ENCODE measurements at regions not wholly inside any gene's neighbourhood (a gene's known extent, or its start where the extent isn't known, plus 50 kb on each side); places are given as distances from the start of the nearest gene placed in this dataset.
"Not testable (repeated sequence)": the region's sequence is repeated elsewhere in the genome, so short reads cannot be mapped to it uniquely, and the experiment has no call there.

DNA sequence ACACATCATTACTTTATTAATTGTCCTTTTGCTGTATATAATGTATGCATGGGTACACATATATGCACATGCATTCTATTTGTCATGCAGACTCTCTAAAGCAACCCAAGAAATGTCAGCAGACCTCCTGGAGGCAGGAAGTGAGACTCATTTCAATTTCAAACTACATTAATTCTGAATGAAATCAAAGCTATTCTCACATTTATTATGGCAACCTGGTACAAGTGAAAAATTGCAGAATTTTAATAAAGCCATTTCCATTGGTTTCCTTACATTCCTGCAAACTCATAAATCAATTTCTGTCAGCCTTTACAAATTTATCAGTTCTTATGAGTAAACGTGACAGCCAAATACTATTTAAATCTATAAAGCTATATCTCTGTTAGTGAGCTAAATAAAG is 430.4 kb upstream of the NUDT12 start:
- DNase-seq (ENCODE audit: low read depth in 2 of 3, low spot score in 2 of 3), result no peak

DNA sequence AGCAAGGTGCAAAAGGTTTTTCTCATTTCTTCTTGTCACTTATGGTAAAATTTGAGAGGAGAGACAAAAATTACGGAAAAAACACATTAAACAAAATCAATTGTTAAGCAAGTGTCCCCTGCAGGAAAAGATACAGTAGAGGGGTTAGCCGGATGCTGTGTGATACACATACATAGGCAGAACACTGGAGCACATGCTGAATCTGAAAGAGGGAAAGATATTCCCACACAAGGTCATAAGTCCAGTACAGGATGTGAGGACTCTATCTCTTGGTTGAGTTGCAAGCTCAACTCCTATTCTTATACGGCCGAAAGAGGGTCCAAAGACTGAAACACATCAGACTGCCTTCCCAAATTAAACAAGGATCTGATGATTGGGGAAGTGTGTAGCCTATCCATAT is 427.5 kb upstream of the NUDT12 start:
- DNase-seq (ENCODE audit: low read depth in 2 of 3, low spot score in 2 of 3), result no peak

DNA sequence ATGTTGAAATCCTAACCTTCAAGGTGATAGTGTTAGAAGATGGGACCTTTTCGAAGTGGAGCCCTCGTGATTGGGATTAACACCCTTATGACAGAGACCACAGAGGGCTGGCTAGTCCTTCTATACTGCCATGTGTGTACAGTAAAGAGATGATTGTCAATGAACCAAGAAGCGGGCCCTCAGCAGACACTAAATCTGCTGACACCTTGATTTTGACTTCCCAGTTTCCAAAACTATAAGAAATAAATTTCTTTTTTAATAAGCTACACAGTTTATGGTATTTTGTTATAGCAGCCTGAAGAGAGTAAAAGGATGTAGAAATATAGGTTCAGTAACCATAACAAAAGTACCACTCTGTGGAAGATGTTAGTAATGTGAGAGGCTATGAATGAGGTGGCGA is 419.0 kb upstream of the NUDT12 start:
- DNase-seq (ENCODE audit: low read depth in 2 of 3, low spot score in 2 of 3), result no peak

DNA sequence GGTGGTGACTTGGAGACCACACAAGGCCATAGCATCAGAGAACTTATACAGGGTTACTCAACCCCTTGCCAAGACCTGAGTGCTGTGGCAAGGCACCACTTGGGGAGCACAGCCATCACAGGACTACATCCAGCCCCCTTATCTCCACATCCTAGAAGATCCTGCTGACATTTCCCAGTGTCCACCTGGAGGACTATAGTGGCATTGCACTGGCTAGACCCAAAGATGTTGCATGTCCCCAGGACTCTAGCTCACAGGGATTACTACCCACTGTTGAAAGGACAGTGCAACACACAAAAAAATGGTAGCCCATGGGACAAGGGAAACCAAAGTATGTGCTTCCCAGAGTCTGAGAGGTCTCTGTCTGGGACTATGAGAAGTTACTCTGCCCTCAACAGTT is 411.1 kb upstream of the NUDT12 start:
- no peak for DNase-seq (ENCODE audit: low read depth in 2 of 3, low spot score in 2 of 3)

DNA sequence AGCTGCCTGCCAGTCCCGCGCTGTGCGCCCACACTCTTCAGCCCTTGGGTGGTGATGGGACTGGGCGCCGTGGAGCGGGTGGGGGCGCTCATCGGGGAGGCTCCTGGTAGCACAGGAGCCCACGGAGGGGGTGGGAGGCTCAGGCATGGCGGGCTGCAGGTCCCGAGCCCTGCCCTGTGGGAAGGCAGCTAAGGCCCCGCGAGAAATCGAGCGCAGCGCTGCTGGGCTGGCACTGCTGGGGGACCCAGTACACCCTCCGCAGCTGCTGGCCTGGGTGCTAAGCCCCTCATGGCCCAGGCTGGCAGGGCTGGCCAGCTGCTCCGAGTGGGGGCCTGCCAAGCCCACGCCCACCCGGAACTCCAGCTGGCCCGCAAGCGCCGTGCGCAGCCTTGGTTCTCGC is 403.7 kb upstream of the NUDT12 start:
- not testable (repeated sequence) for DNase-seq (ENCODE audit: low read depth in 2 of 3, low spot score in 2 of 3)

DNA sequence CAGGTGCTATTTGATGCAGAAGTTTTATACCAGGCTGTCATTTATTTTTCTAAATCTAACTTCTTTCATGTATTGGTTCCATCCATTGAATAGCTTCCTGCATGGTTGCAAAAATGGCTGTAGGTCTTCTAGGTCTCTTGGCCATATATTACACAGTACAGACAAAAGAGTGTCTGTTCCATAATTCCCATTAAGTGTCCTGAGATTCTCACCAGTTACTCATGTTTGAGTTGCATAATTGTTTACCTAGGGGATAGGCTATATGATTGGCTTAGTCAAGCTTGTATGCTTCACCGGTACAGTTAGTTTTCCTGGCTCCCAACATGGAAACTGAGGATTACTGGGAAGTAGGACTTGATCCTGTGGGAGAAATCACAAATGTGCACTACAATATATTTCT is 399.4 kb upstream of the NUDT12 start:
- no peak for DNase-seq (ENCODE audit: low read depth in 2 of 3, low spot score in 2 of 3)

DNA sequence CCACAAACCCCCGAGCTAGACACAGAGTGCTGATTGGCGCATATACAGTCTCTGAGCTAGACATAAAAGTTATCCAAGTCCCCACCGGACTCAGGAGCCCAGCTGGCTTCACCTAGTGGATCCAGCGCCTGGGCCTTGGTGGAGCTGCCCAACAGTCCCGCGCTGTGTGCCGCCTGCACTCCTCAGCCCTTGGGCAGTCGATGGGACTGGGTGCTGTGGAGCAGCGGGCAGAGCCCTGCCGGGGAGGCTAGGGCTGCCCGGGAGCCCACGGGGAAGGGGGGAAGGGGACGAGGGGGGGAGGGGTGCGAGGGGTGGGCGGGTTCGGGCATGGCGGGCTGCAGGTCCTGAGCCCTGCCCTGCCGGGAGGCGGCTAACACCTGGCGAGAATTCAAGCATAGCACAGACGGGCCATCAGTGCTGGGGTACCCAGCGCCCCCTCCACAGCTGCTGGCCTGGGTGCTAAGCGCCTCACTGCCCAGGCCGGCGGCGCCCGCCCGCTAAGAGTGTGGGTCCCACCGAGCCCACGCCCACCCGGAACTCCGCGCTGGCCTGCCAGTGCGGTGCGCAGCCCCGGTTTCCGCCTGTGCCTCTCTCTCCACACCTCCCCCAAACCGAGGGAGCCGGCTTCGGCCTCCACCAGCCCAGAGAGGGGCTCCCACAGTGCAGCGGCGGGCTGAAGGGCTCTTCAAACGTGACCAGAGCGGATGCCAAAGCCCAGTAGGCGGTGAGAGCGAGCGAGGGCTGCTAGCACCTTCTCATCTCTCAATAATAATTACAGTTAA is 391.2 kb upstream of the NUDT12 start:
- no peak for DNase-seq (ENCODE audit: low read depth in 2 of 3, low spot score in 2 of 3)

DNA sequence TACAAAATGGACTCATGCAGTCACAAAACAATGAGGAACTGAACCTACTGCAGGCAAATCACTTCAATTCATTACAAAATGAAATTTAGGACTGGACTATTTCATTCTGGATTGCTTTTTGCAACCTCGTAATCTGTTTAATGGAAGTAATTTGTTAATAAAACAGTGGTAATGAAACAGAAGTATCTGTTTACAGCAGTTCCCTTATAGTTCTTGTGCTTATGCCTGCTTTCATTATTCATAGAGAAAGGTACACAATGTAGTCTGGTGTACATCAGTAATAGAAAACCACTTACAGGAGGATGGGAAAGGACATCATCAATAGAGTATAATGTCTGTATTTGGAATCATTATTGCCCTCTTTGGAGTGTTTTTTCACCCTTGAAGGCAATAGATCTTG is 389.2 kb upstream of the NUDT12 start:
- no peak for DNase-seq (ENCODE audit: low read depth in 2 of 3, low spot score in 2 of 3)

DNA sequence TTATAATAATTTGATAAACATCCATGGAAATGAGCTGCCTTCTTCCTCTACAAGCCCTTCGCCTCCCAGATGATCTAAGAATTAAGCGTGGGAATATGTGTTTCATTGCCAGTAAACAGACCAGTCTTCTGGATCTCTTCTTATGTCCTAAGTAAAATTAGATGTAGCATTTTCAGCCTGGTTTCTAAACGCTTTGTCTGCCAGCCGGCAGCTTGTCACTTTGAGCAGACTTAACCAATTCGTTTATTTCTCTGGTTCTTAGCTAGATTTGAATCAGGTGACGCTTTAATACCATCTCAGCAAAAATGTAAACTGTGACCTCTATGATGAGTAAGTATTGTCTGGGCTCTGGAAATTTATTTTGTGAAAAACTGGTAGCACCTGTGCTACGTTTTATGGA is 380.6 kb upstream of the NUDT12 start:
- DNase-seq (ENCODE audit: low read depth in 2 of 3, low spot score in 2 of 3), result no peak

DNA sequence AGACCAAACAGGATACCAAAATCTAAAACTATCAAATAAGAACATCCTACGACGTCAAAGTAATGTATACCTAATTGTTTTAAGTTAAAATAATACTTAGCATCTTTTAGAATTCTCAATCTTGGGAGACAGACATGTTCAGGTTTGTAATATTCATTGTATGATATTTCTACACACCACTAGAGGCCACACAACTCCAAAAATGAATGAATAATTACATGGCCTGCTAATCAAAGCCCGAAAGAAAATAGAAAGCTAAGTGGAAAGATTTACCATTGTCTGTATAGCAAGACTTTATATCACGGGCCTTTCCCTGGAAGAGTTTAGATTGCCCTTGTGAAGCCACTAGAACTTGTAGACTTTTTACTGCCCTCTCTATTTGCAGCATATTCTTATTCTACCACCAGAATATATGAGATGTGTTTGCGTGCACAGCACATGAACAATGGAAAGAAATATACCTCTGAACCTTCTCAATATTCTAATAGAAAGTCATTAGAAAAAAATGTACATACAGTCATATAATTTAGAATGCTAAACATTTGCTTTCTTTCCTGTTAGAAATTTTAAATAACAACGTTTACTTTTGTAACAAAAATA is 380.1 kb upstream of the NUDT12 start:
- no peak for DNase-seq (ENCODE audit: low read depth in 2 of 3, low spot score in 2 of 3)

DNA sequence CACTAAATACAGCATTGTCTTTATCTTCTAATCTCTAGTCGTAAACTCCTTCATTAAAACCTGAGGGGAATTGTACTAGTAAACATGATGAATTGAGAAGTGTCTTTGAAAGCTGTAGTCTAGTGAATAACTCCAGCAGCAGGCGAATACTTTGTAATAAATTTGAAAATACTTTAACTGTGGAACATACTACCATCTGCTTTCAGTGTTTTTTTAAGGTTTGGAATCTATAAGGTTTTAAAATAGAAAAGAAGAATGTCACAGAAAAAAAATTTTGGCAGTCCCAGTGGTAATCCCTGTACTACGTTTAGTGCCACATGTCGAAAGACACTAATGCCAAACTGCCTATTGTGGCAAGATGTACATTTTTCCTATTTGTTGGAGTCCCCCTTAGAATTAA is 379.0 kb upstream of the NUDT12 start:
- DNase-seq (ENCODE audit: low read depth in 2 of 3, low spot score in 2 of 3), result no peak

DNA sequence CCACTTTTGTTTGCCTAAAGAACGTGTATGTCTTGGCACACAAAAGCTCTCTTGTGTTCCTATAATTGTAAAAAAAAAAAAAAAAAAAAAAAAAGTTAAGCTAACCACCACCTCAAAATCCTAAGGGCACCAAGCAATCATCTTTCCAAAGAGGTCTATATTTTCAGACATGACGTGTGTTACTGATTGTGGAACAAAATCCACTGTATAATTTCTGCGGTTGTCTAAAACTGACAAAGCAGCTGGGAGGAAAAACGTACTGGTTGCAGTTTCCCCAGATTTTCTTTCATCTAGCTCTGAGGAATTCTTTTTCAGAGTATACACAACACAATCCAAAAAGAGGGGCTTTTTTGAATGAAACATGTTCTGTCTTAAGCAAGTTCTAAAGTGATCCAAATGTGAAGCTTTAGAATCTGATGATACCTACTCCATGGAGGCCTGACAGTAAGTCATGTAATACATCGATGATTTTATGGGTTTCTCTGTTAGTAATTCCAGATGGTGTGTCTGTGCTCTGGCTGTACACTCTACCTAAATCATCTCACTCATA is 375.6 kb upstream of the NUDT12 start:
- DNase-seq (ENCODE audit: low read depth in 2 of 3, low spot score in 2 of 3), result no peak

DNA sequence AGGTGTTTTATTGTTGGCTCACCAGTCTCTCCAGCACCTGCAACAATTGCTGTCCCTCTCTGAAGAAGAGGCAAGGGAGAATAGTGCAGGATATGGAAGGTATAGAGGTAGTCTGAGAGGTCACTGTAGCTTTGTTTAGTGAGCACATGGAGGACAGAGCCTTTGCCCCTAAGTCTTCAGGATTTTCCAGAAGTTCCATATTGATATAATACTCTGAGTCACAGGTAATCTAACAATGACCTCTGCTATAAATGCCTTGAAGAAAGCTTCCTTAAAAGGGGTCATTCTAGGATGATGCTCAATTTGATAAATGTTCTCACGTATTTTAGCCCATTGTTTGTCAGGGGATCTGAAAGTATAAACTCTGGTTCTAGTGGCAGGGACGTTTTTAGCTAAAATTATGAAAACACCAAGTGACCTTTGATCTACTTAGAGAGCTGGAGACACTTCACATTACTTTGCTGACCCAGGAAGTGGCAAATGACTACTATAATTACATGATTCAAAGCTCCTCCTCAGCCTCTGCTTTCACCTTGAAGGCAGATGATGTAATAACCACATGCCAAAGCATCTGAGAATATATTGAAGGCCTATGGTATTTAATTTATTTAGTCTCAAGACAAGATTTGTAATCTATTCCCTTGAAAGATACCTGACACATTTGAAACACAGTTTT is 366.9 kb upstream of the NUDT12 start:
- DNase-seq (ENCODE audit: low read depth in 2 of 3, low spot score in 2 of 3), result no peak

DNA sequence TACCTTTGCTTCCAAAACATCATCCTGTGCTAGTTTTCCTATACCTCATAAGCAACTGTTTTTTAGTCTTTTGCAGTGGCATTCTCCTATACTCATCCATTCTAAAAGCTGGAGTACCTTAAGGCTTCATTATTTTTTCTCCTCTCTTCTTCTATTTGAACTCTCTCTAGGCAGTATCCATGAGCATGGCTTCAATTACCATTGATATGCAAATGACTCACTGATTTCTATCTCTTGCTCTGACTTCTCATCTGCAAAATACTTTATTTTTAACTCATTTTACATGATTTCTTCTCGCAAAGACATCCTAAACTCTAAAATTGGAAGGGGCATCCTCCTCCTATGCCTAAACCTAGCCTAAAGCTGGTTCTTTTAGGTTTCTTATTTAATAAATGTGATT is 365.1 kb upstream of the NUDT12 start:
- no peak for DNase-seq (ENCODE audit: low read depth in 2 of 3, low spot score in 2 of 3)

DNA sequence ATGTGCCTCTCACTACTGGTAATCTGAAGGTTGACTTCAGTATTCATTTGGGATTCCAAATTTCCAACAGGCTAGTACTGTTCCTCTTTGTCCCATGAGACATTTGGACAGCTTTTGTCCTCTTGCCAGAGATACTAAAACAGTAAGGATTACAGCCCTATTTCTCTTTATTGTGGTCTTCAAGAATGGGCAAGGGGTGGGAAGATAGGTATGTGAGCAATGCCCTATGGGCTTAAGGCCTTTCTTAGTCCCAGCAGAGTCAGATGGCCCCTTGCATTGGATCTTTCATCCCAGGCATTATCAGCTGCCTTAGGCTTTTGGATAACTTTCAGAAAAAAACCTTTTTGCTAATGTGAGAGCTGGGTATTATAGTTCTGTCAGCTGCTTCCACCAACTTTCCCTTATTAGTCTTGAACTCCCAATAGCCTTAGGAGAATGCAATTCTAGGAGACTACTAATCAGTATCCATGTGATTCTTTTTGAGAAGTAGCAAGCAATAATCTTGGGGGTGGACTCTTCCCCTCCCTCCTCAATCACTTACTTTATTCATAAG is 361.1 kb upstream of the NUDT12 start:
- no peak for DNase-seq (ENCODE audit: low read depth in 2 of 3, low spot score in 2 of 3)

DNA sequence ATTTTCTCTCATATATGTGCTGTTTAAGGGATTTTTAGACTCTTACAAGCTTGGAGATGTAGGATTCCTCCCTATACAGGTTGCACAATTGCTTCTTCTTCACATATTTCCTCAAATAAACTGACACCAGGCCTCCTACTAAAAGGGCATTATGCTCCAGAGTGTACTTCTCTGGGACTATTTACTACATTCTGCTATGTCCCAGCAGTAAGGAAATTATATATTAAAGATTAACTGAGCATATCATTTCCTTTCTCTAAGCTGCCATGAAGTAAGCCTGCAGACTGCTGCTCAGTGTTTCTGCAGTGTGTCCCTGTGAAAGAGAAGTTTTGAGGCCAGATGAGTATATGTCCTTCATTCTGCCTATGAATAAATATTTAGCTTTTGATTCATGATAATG is 356.9 kb upstream of the NUDT12 start:
- DNase-seq (ENCODE audit: low read depth in 2 of 3, low spot score in 2 of 3), result no peak

DNA sequence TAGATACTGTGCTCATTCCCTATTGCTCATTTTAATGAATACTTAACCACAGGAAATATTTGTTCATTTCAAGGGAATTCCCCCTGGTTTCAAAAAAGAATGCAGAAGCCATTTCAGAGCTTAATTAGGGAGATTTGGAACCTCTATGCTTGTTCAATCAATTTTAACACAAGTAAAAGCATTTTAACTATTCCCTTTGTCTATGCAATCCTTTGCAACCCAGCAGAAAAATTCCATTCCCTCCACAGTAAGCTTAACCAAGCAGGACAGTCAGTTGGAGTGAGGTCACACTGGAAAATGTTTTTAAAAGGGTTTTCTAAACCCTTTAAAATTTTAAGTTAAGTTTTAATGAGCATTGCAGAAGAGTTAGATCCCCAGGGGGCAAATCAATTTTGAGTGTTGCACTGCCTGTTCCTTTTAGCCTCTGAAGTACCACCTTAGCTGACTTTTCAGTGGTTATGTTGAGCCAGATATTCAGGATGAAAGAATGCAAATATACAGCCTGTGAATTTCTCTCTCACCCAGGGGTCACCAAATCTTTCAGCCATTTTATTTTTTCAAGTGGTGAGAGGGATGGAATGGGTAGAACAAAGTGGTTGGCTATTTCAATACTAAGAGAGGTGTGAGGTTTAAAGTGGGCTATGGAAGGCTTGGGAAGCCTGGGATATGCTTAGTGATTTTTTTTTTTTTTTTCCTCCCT is 356.2 kb upstream of the NUDT12 start:
- DNase-seq (ENCODE audit: low read depth in 2 of 3, low spot score in 2 of 3), result no peak

DNA sequence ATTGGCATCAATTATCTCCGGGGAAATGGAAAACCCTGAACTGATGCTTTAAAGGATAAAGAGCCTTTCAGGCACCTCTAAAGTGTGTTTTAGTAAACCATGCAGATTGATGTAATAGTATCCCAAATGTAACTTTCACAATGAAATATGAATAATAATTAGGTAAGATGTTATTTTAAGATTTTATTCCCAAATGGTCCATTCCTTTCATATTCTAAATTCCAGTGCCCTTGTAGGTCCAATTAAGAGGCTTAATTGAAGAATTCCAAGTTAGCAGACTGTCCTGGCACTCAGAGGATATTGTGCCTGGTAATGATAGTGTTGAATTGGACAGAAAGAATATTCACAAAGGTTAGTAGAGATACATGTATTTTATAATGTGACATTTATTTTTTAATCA is 352.5 kb upstream of the NUDT12 start:
- no peak for DNase-seq (ENCODE audit: low read depth in 2 of 3, low spot score in 2 of 3)

DNA sequence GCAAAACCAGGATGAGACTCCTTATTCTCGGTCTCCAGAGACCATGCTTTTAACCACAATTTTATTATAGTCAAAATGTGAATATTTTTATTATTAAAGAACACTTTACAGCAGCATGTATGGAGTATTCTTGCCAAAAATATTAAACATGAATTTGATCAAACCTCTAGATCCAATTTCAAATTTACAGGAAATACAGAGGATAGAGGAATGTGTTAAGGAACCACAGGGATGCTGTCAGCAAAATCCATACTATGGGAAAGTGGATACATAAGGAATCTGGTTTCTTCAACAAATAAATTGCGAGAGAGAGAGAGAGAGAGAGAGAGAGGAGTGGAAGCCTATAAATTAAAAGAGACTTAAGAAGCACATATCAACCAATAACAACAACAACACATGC is 348.2 kb upstream of the NUDT12 start:
- no peak for DNase-seq (ENCODE audit: low read depth in 2 of 3, low spot score in 2 of 3)

DNA sequence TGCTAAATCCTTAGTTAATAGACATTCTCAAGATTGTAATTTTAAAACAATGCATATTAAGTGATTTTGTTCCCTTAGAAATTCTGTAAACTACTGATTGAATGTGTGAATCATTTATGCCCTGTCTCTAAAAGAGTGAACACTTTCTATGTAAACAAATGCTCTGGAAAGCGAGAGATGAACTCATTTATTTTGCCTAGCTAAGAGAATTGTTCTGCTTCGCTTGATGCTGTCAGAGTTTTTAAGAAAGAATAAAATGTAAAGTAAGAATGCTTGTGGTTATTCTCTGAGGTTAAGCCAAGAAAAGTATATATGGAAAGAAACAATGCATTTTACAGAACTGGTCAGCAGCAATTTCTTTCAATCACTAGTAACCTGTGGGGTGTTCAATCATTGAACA is 347.4 kb upstream of the NUDT12 start:
- no peak for DNase-seq (ENCODE audit: low read depth in 2 of 3, low spot score in 2 of 3)

DNA sequence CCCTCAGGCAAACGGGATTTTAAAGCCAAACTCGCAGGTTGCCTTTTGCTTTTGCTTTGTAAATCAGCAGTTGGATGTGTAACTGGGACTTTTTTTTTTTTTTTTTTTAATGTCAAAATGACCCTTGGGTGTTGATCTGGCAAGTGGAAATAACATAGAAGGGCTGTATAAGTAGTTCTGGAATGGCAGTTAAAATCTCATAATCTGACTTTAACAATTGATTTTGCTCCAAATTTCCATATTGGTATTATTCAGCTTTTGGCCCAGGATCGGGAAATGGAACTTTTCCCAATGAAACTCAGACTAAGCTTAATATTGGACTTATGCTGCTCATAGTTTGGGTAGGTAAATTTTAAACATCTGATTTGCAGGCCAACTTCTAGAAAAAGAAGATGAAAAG is 346.8 kb upstream of the NUDT12 start:
- no peak for DNase-seq (ENCODE audit: low read depth in 2 of 3, low spot score in 2 of 3)

All from hematopoietic multipotent progenitor cell (in vitro differentiated cells).